ENCODE measurements at regions not wholly inside any gene's neighbourhood (a gene's known extent, or its start where the extent isn't known, plus 50 kb on each side); places are given as distances from the start of the nearest gene placed in this dataset.
"Not testable (repeated sequence)": the region's sequence is repeated elsewhere in the genome, so short reads cannot be mapped to it uniquely, and the experiment has no call there.

GRCh38 chr18:10086458-10087210 is 172.8 kb downstream of the VAPA start:
- peak; percentile 68 for DNase-seq

- no peak for DNase-seq
These were observed 174.9 kb downstream of the VAPA start for GRCh38 chr18:10088734-10089133.

- DNase-seq: peak; percentile 41
These were observed 176.1 kb downstream of the VAPA start for GRCh38 chr18:10089881-10090280.

- DNase-seq: no peak
These were observed 176.9 kb downstream of the VAPA start for GRCh38 chr18:10090668-10091067.

GRCh38 chr18:10093445-10093844 is 179.6 kb downstream of the VAPA start:
- no peak for DNase-seq

GRCh38 chr18:10094154-10094553 is 180.3 kb downstream of the VAPA start:
- DNase-seq: no peak

GRCh38 chr18:10094655-10095054 is 180.8 kb downstream of the VAPA start:
- DNase-seq: no peak

GRCh38 chr18:10095356-10095755 is 181.5 kb downstream of the VAPA start:
- DNase-seq: no peak

- DNase-seq: no peak
These were observed 185.8 kb downstream of the VAPA start for GRCh38 chr18:10099539-10100140.

- no peak for DNase-seq
These were observed 186.4 kb downstream of the VAPA start for GRCh38 chr18:10100196-10100595.

- DNase-seq: peak; percentile 56
These were observed 187.3 kb downstream of the VAPA start for GRCh38 chr18:10100941-10101701.

- no peak for DNase-seq
These were observed 187.9 kb downstream of the VAPA start for GRCh38 chr18:10101729-10102128.

GRCh38 chr18:10105118-10105517 is 191.3 kb downstream of the VAPA start:
- not testable (repeated sequence) for DNase-seq

- DNase-seq: no peak
These were observed 197.4 kb downstream of the VAPA start for GRCh38 chr18:10111191-10111590.

- DNase-seq: no peak
These were observed 198.1 kb downstream of the VAPA start for GRCh38 chr18:10111944-10112343.

- DNase-seq: no peak
These were observed 199.6 kb downstream of the VAPA start for GRCh38 chr18:10113121-10114022.

- DNase-seq: no peak
These were observed 201.1 kb downstream of the VAPA start for GRCh38 chr18:10114717-10115463.

GRCh38 chr18:10116574-10116973 is 202.8 kb downstream of the VAPA start:
- DNase-seq: no peak

- DNase-seq: no peak
These were observed 205.7 kb downstream of the VAPA start for GRCh38 chr18:10119528-10119927.

- DNase-seq: no peak
These were observed 206.2 kb downstream of the VAPA start for GRCh38 chr18:10119991-10120390.

- no peak for DNase-seq
These were observed 206.8 kb downstream of the VAPA start for GRCh38 chr18:10120622-10121021.

- DNase-seq: no peak
These were observed 207.2 kb downstream of the VAPA start for GRCh38 chr18:10121028-10121427.

Data from eye (tissue), 1 donor.